IPS-18a (cell line): ENCODE measurements at regions not wholly inside any gene's neighbourhood (a gene's known extent, or its start where the extent isn't known, plus 50 kb on each side); places are given as distances from the start of the nearest gene placed in this dataset.

ENCODE experiments used
- H3K27ac ChIP-seq: one replicate; pipeline ENCODE4 v1.5.1; 2013; ENCODE audit warnings: low read length
- H3K27me3 ChIP-seq: one replicate; pipeline ENCODE4 v1.6.1; 2013; ENCODE audit warnings: mild to moderate bottlenecking, low read length; ENCODE audit not compliant: control insufficient read depth, insufficient read depth
- H3K36me3 ChIP-seq: one replicate; pipeline ENCODE4 v1.6.1; 2013; ENCODE audit warnings: low read depth, low read length; ENCODE audit not compliant: control insufficient read depth
- H3K4me1 ChIP-seq: one replicate; pipeline ENCODE4 v1.6.1; 2013; ENCODE audit warnings: low read depth, low read length; ENCODE audit not compliant: control insufficient read depth
- H3K4me3 ChIP-seq: one replicate; pipeline ENCODE4 v1.5.1; 2013; ENCODE audit warnings: low read length
- H3K9ac ChIP-seq: one replicate; pipeline ENCODE4 v1.6.1; 2013; ENCODE audit warnings: mild to moderate bottlenecking, low read length, moderate library complexity
- H3K9me3 ChIP-seq: one replicate; pipeline ENCODE4 v1.6.1; 2013; ENCODE audit warnings: low read depth, low read length; ENCODE audit not compliant: control insufficient read depth

DNA sequence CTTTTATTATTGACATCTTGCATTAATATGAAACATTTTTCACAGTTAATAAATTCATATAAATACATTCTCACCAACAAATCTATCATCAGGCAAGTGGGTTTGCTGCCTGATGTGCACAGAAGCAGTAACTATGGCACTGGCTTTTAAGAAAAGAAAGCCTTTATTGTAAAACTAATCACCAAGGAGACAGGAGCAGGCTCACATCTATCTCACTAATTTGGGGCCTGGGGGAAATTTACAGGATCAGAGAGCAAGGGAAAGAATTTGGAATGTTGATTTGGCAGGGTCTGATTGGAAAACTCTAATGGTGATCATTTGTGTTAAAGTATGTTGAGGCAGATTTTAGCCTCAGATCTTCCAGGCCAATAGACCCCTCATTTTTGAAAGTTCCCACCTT, 605.7 kb downstream of the POM121L12 start:
- no peaks in the 10 kb centered on the region for H3K9me3 ChIP-seq
- H3K27ac ChIP-seq, result no peak overlapping the region
- no peaks in the 10 kb centered on the region for H3K36me3 ChIP-seq
- no peak overlapping the region for H3K4me3 ChIP-seq
- peaks cover 21% of the 10 kb centered on the region for H3K4me1 ChIP-seq
- no peak overlapping the region for H3K9ac ChIP-seq
- H3K27me3 ChIP-seq, result no peaks in the 10 kb centered on the region

DNA sequence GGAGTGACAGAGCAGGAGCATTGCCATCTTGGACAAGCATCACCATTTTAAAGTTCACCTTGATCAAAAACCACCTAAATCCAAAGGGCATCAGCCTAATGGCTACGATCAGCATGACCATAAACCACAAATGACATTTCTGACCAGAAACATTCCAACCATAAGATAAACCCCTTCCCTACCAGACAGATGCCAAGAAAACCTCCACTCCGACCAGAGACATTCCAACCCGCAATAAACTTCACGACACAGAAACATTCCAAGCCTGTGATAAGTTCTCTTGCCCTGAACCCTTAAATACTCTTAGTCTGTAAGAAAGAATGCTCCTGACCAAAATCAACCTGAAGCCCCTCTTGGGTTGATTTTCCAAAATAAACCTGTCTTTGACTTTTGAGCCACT, 606.9 kb downstream of the POM121L12 start:
- Histone ChIP-seq H3K9ac (no peak overlapping the region), H3K9me3 (no peaks in the 10 kb centered on the region), H3K36me3 (no peaks in the 10 kb centered on the region), H3K4me3 (no peak overlapping the region), H3K4me1 (peaks cover 21% of the 10 kb centered on the region), H3K27ac (no peak overlapping the region), H3K27me3 (no peaks in the 10 kb centered on the region)

DNA sequence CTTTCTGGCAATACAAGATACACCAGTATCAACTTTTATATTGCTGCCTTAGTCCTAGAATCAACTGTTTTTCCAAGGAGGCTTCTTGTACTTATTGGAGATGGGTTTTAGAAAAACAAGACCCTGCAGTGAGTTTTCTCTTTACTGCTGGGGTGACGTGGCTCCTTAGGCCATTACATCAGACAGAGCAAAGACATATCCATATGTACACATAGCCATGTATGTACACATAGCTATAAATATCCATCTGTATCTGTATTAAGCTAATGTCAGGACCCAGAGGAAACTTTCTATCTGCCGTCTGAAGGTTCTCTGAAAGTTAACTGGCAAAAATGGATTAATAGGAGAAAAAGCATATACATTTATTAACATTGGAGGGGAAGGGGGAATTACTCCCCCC, 607.4 kb downstream of the POM121L12 start:
- Histone ChIP-seq H3K27me3 (no peaks in the 10 kb centered on the region), H3K4me1 (peaks cover 21% of the 10 kb centered on the region), H3K4me3 (no peak overlapping the region), H3K36me3 (no peaks in the 10 kb centered on the region), H3K9ac (no peak overlapping the region), H3K9me3 (no peaks in the 10 kb centered on the region), H3K27ac (no peak overlapping the region)

DNA sequence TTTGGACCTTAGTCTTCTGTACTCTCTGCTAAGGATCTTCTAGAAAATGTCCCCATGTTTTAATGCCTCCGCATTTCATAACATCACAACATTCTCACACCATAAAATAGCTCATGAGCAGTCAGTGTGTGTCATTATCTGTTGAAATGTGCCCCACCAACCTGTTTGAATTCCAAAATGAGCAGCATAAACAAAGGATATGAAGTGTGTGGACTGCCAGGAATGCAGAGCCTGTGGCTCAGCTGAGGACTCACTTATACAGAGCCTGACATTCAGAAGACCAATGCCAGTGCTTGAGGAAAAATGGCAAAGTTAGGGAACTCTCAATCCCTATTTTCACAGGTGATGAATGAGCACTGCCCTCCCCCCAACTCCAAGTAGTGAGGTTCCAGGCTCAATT, 621.4 kb downstream of the POM121L12 start:
- Histone ChIP-seq H3K9me3 (no peaks in the 10 kb centered on the region), H3K27me3 (no peaks in the 10 kb centered on the region), H3K4me3 (no peak overlapping the region), H3K27ac (no peak overlapping the region), H3K9ac (no peak overlapping the region), H3K4me1 (no peaks in the 10 kb centered on the region), H3K36me3 (no peaks in the 10 kb centered on the region)

DNA sequence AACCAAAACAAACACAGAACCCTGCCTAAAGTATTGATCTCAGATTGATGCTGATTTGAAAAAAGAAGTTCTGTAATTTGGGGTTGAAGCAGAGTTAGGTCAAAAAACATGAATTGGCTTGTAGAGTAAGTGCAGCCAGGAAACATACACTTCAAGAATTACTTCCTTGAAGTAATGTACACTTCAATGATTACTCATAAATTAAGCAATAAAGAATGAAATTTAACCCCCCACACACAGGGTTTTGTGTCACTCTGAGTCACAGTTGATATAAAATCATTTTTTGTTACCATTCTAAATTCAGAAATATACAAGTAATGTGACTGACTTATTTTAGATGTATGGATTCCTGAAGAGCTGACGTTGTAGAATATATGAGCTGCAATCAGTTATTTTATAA, 622.2 kb downstream of the POM121L12 start:
- Histone ChIP-seq H3K36me3 (no peaks in the 10 kb centered on the region), H3K9ac (no peak overlapping the region), H3K27me3 (no peaks in the 10 kb centered on the region), H3K4me3 (no peak overlapping the region), H3K9me3 (no peaks in the 10 kb centered on the region), H3K27ac (no peak overlapping the region), H3K4me1 (no peaks in the 10 kb centered on the region)

DNA sequence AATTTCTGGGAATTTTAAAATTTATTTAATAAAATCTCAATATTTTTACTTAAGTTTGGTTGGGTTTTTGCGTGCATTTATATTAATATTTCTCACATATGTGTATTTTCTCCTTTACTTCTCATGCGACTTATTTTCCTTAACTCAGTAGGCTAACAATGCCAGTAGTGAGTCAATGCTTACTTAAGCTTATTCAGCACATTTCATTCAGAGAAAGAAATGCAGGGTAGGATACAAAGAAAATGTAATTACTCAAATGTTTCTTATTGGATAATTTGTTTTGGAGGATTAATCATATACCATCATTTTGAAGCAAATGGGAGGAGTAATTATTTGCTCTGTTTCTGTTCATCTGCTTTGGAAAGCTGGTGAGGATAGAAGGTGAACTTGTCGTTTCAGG, 623.5 kb downstream of the POM121L12 start:
- H3K9ac ChIP-seq, result no peak overlapping the region
- H3K27ac ChIP-seq, result no peak overlapping the region
- H3K4me1 ChIP-seq, result no peaks in the 10 kb centered on the region
- no peak overlapping the region for H3K4me3 ChIP-seq
- no peaks in the 10 kb centered on the region for H3K9me3 ChIP-seq
- H3K27me3 ChIP-seq, result no peaks in the 10 kb centered on the region
- no peaks in the 10 kb centered on the region for H3K36me3 ChIP-seq

DNA sequence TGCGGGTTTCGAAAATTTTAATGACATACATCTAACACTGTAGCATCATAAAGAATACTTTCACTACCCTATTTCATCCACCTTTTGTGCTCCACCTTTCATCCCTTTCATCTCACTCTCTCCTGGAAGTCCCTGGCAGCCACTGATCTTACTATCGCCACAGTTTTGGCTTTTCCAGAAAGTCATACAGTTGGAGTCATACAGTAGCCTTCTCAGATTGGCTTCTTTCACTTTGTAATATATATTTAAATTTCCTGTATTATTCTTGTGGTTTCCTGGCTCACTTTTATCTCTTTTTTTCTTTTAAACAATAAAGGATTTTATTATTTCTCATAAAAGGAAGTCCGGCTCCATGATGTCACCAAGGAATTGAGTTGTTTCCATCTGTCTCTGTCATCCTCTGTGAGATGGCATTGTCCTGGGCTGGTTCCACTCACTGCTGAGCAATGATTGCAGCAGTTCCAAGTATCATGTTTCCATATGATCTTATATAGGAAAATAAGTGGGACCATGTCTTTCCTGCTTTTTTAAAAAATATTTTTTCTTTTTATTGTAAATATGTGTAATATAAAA, 626.3 kb downstream of the POM121L12 start:
- H3K4me3 ChIP-seq, result no peak overlapping the region
- no peaks in the 10 kb centered on the region for H3K36me3 ChIP-seq
- no peak overlapping the region for H3K9ac ChIP-seq
- no peak overlapping the region for H3K27ac ChIP-seq
- no peaks in the 10 kb centered on the region for H3K9me3 ChIP-seq
- H3K27me3 ChIP-seq, result no peaks in the 10 kb centered on the region
- no peaks in the 10 kb centered on the region for H3K4me1 ChIP-seq

DNA sequence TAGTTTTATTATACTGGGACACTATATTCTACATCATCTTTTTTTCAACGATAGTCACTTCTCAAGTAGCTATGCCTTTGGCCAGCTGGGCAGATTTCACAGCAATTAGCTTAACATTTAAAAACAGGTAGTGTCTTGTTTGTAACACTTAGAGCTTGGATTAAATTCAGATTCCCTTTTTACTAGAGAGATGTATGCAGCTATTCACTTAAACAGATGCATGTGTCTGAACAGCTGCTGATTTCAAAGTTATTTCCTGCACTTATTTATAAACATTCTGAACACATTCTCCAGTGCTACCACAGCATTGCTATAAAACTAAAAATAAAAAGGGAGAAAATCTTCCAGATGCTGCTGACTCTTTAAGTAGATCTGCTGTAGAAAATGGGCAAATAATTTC, 637.2 kb downstream of the POM121L12 start:
- no peak overlapping the region for H3K4me3 ChIP-seq
- H3K4me1 ChIP-seq, result no peaks in the 10 kb centered on the region
- H3K36me3 ChIP-seq, result no peaks in the 10 kb centered on the region
- no peaks in the 10 kb centered on the region for H3K27me3 ChIP-seq
- no peaks in the 10 kb centered on the region for H3K9me3 ChIP-seq
- H3K27ac ChIP-seq, result no peak overlapping the region
- H3K9ac ChIP-seq, result no peak overlapping the region

DNA sequence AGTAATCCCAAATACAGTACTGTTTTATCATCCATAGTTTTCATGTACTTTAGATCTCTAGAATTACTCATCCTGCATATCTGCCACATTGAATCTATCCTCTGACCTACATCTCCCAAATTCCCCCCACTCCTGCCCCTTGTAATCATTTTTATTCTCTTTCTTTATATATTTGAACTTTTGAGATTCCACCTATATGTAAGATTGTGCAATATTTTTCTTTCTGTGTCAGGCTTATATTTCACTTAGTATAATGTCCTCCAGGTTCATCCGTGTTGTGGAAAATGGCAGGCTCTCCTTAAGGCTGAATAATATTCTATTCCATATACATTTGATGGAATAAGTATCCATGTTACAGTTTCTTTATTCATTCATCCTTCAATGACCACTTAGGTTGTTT, 640.4 kb downstream of the POM121L12 start:
- Histone ChIP-seq H3K4me3 (no peak overlapping the region), H3K36me3 (no peaks in the 10 kb centered on the region), H3K27me3 (no peaks in the 10 kb centered on the region), H3K9ac (no peak overlapping the region), H3K9me3 (no peaks in the 10 kb centered on the region), H3K4me1 (no peaks in the 10 kb centered on the region), H3K27ac (no peak overlapping the region)

DNA sequence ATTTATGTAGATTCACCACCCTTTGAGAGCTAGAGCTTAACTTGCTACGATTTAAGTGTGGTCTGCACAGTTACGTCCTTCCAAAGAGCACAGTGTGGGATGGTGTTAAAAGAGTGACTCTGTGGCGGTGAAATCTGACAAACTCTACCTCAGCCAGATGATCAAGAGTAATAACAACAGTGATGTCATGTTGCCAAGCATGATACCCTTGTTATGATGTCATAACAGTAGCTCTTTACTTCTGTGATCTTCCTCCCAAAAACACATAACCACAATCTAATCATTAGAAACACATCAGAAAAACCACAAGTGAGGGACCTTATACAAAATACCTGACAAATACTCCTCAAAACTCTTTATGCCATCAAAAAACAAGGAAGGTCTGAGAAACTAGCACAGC, 649.3 kb downstream of the POM121L12 start:
- Histone ChIP-seq H3K9me3 (no peaks in the 10 kb centered on the region), H3K27ac (no peak overlapping the region), H3K4me1 (no peaks in the 10 kb centered on the region), H3K27me3 (no peaks in the 10 kb centered on the region), H3K9ac (no peak overlapping the region), H3K4me3 (no peak overlapping the region), H3K36me3 (no peaks in the 10 kb centered on the region)

DNA sequence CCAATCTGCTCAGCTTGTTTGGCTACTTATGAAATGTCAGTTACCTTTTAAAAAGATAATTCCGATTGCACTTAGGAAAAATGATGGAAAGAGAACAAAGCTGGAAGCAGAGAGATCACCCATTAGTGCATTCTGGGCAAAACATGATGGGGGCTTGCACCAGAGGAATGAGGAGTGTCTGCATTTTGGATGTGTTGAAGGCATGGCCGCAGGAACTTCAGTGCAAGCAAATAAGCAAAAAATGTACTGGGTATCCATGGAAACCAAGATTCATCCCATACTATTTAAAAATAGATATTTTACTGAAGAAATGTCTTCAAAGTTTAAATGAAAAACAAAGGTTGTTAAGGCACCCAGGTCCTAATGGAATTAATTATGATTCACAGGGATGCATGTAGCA, 655.0 kb downstream of the POM121L12 start:
- H3K27ac ChIP-seq, result no peak overlapping the region
- H3K4me1 ChIP-seq, result no peaks in the 10 kb centered on the region
- H3K27me3 ChIP-seq, result no peaks in the 10 kb centered on the region
- no peak overlapping the region for H3K9ac ChIP-seq
- H3K9me3 ChIP-seq, result no peaks in the 10 kb centered on the region
- H3K36me3 ChIP-seq, result no peaks in the 10 kb centered on the region
- H3K4me3 ChIP-seq, result no peak overlapping the region

DNA sequence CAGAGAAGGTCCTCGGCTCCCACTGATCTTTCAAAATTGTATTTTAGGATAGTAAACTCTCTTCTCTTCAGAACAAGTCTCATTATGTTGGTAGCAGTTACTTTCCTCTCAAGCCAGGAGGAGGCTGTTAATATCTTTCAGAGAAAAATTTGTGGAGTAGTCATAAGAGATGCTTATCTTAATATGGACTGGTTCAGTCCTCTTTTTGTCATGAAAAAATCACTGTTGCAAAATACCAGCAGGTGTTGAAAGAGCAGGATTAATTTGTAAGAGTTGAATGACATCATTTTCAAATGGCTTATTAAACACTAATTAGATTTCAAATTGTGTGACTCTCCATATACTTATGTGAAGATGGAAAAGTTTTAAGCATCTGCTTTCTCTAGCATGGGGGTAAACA, 662.5 kb downstream of the POM121L12 start:
- H3K4me3 ChIP-seq, result no peak overlapping the region
- no peaks in the 10 kb centered on the region for H3K9me3 ChIP-seq
- no peak overlapping the region for H3K9ac ChIP-seq
- H3K4me1 ChIP-seq, result no peaks in the 10 kb centered on the region
- no peak overlapping the region for H3K27ac ChIP-seq
- no peaks in the 10 kb centered on the region for H3K36me3 ChIP-seq
- no peaks in the 10 kb centered on the region for H3K27me3 ChIP-seq
